Germinal center (tissue), 1 donor: ENCODE measurements at regions not wholly inside any gene's neighbourhood (a gene's known extent, or its start where the extent isn't known, plus 50 kb on each side); places are given as distances from the start of the nearest gene placed in this dataset.

Experiments
- DNase-seq: peaks from one replicate; pipeline ENCODE4 v3.0.0; 2012; ENCODE audit warnings: mixed read lengths, low spot score

DNA sequence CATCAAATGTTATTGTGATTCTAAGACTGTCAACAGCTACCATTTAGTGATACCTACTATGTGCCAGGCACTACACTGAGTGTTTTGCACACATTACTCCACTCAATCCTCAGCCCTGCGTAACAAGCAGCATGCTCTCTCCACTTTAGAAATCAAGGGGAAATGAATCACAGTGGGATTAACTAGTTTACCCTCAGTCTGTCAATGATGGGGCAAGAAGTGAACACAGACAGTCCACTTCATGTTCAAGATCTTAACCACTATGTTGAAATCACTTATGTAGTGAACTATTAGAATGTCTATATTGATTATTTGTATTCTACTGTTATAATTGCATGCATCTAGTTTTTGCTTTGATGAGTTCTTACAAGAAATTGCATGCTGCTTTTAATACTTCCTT, 165.3 kb downstream of the LTN1 start:
- DNase-seq = no peak

GRCh38 chr21:28826569-28826968, 166.1 kb downstream of the LTN1 start:
- DNase-seq = no peak

GRCh38 chr21:28826021-28826420, 166.7 kb downstream of the LTN1 start:
- DNase-seq = no peak

- DNase-seq = no peak
Observed at GRCh38 chr21:28823429-28823828, 169.2 kb downstream of the LTN1 start.

- no peak for DNase-seq
Observed at GRCh38 chr21:28822486-28823335, 170.0 kb downstream of the LTN1 start.

DNA sequence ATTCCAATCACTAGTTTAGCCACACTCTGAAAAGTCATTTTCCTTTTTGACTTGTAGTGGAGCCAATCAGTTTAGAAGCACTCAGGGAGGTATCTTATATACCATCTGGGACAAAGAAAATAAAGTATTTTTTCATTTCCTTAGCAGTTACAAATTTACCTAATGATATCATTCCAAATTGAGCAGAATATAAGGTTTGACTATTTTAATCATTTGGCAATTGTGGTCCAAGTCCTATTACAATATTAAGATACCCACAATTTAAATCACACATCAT, 170.6 kb downstream of the LTN1 start:
- no peak for DNase-seq

DNA sequence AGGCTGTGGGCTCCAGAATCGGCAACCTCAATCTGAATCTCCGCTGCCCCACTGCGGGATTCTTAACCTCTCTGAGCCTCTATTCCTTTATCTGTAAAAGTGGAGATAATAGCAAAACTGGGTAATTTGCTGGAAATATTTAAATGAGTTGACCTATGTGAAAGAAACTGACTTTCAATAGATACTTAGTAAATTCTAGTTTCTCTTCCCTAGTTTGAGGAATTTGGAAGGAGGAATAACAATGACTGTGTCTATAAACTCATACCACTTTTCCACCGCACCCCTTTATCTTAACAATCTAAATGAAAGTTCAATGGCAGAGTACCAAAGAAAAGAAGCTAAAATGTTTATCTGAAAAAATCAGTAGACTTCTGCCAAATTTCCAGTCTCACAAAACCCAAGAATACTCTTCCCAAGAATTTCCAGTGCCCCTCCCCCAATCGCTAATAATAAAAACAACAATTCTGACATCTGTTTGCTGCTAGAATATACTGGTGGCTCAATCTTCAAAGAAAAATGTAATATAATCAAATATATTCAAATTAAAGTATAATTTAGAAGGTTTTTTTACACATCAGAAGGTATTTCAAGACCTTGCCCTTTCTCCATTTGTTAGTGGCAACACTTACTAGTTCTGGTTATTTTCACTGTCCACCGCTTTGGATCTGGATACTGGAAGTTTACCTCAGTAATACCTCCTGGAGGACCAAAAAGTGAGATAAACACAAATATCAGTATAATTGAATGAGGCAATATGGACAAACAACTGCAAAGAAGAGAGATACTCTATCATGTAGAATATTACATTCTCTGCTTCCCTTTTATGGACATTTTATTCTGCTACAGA, 171.2 kb downstream of the LTN1 start:
- no peak for DNase-seq

- DNase-seq = no peak
Observed at GRCh38 chr21:28818663-28819278, 173.9 kb downstream of the LTN1 start.

DNA sequence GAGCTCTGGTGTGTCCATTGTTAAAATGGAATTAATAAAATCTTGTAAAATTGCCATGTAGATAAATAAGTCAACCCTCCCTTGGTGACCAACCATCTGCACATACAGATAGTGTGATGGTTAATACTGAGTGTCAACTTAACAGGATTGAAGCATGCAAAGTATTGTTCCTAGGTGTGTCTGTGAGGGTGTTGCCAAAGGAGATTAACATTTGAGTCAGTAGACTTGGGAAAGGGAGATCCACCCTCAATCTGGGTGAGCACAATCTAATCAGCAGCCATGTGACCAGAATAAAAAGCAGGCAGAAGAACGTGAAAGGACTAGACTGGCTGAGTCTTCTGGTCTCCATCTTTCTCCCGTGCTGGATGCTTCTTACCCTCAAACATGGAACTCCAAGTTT, 174.8 kb downstream of the LTN1 start:
- no peak for DNase-seq

DNA sequence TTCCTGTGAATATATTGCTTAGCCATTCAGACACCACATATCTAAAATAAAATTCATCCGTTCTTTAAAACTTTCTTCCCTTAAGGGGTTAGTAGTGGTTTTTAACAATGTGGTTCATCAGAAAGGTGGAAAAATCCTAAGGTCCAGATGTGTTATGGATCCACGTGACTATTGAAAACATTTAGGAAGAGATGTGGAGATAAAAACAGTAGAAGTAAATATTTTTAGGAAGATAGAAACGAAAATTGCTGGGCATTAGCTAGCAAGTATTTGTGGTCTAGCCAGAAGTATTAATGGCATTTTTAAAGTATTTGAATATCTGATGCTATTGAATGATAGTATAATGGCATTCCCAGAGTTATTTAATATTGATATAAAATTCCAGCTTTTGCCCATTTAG, 180.8 kb downstream of the LTN1 start:
- DNase-seq = no peak

DNA sequence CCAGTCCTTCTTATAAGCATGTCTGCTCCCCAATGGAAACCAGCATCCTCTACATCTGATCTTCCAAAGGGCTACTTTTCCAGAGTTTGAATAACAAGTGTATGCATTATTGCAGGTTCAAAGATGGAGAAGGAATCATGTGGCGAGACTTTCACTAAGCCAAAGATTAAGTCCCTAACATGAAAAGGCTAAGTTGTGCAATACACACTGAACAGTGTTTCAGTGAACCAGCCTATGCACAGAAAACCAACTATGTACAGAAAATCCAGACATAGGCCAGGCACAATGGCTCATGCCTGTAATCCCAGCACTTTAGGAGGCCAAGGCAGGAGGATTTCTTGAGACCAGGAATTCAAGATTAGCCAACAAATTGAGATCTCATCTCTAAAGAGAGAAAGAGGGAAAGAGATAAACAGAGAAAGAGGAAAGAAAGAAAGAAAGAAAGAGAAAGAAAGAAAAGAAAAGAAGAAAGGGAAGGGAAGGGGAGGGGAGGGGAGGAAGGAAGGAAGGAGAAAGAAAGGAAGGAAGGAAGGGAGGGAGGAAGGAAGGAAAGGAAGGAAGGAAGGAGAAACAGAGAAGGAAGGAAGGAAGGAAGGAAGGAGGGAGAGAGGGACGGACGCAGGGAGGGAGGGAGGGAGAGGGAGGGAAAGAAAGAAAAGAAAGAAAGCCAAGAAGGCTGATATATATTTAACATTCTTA, 181.7 kb downstream of the LTN1 start:
- no peak for DNase-seq

GRCh38 chr21:28805885-28806284, 186.8 kb downstream of the LTN1 start:
- DNase-seq = no peak

- no peak for DNase-seq
Observed at GRCh38 chr21:28804089-28804670, 188.5 kb downstream of the LTN1 start.

GRCh38 chr21:28801906-28802305, 190.8 kb downstream of the LTN1 start:
- DNase-seq = no peak

- no peak for DNase-seq
Observed at GRCh38 chr21:28799926-28800325, 192.8 kb downstream of the LTN1 start.

- no peak for DNase-seq
Observed at GRCh38 chr21:28798798-28799197, 193.9 kb downstream of the LTN1 start.

- no peak for DNase-seq
Observed at GRCh38 chr21:28795251-28795650, 197.4 kb downstream of the LTN1 start.

DNA sequence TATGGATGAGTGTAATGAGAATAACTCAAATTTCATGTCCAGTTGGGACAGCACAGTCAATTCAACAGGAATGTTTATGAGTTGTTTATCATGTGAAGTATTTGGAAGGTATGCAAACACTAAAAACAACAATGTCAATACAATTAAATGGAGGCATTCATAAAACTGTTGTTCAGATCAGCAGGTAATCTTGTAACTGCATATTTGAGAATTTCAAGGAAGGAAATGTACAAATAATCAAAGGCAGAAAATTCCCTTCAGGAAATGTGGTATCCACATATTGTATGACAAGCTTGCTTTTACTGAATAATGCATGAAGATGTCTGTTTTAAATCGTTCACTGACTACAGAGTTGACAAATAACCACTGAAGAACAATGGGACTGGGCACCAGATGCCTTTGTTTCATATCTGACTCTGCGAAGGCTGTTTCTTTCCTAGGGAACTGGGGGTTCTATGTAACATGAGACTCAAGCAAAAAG, 198.3 kb downstream of the LTN1 start:
- DNase-seq = no peak

GRCh38 chr21:28793043-28793442, 199.6 kb downstream of the LTN1 start:
- no peak for DNase-seq

- DNase-seq = no peak
Observed at GRCh38 chr21:28791595-28792282, 200.9 kb downstream of the LTN1 start.

DNA sequence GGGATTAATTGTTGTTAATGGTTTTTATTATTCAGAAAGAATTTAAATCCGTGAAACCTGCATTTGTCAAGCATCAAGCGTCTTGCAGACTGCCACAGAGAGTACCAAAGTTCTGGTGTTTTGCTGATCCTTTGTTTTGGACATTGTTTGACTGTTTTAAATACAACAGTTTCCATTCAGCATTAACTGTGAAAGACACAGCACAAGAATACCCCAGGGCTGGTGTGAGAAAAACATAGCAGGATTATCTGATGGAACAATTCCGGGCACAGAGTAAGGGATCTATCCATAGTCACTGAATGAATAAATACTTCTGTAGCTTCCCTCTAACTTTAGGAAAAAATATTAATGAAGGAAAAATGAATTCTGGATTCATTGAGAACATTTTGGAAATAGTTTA, 202.3 kb downstream of the LTN1 start:
- no peak for DNase-seq
